ENCODE measurements at regions not wholly inside any gene's neighbourhood (a gene's known extent, or its start where the extent isn't known, plus 50 kb on each side); places are given as distances from the start of the nearest gene placed in this dataset.

- no peak overlapping the region for H2AFZ ChIP-seq
- no peak overlapping the region for H3K27ac ChIP-seq
- H3K4me1 ChIP-seq (ENCODE audit: insufficient read depth), result peaks cover 31% of the 10 kb centered on the region
- no peak overlapping the region for H3K4me3 ChIP-seq
- H3K27me3 ChIP-seq, result no peaks in the 10 kb centered on the region
- H3K79me2 ChIP-seq, result no peaks in the 10 kb centered on the region
- WGBS (ENCODE audit: low lambda C conversion rate, missing lambda C conversion rate), result 62% methylated on average over 7 of the region's 7 CpGs
- no peaks in the 10 kb centered on the region for H4K20me1 ChIP-seq (ENCODE audit: insufficient read depth, poor library complexity, severe bottlenecking)
- H3K9me2 ChIP-seq (replicated peaks; ENCODE audit: insufficient read depth), result no peaks in the 10 kb centered on the region
- TF ChIP-seq EZH2 (IDR thresholded peaks at IDR 0.05; ENCODE audit: borderline replicate concordance), result no peak
- no peak for TF ChIP-seq EZH2phosphoT487 (IDR thresholded peaks at IDR 0.05; ENCODE audit: low read depth, severe bottlenecking, unreplicated experiment)
- no peak for TF ChIP-seq CTCF (IDR thresholded peaks at IDR 0.05; ENCODE audit: poor library complexity)
- no peaks in the 10 kb centered on the region for H3K36me3 ChIP-seq (replicated peaks; ENCODE audit: insufficient read depth, low read depth)
- no peak overlapping the region for H3K4me2 ChIP-seq
- no peaks in the 10 kb centered on the region for H3K9me3 ChIP-seq (ENCODE audit: low read depth)
- DNase-seq (ENCODE audit: low spot score), result no peak
Measured at GRCh38 chr2:42916324-42916723, 123.9 kb upstream of the HAAO start.

DNA sequence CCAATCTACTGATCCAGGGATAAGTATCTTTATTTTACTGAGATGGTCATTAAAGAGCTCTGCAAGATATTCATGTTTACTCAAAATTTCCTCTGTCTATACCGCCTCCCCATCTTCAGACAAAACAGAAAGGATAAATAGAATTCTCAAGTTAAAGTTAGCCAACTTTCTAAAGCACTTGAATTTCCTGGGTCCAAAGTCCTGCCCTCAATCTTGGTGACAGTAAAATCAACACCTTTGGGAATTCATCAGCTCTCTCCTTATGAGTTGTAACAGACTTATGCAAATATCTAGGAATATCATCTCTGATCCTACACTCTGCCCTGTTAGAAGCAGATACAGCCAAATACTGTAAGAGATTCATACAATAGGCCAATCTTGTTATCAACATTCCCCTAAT lies 122.5 kb upstream of the HAAO start:
- Histone ChIP-seq H3K27me3 (no peaks in the 10 kb centered on the region), H3K9me3 (ENCODE audit: low read depth) (no peaks in the 10 kb centered on the region), H2AFZ (no peak overlapping the region), H3K4me1 (ENCODE audit: insufficient read depth) (peaks cover 31% of the 10 kb centered on the region), H3K79me2 (no peaks in the 10 kb centered on the region), H3K9me2 (replicated peaks; ENCODE audit: insufficient read depth) (no peaks in the 10 kb centered on the region), H3K4me3 (no peak overlapping the region), H3K27ac (peak overlapping the region; percentile 50), H4K20me1 (ENCODE audit: insufficient read depth, poor library complexity, severe bottlenecking) (no peaks in the 10 kb centered on the region), H3K36me3 (replicated peaks; ENCODE audit: insufficient read depth, low read depth) (no peaks in the 10 kb centered on the region), H3K4me2 (no peak overlapping the region)
- WGBS (ENCODE audit: low lambda C conversion rate, missing lambda C conversion rate), result 23% methylated on average over 1 of the region's 1 CpG
- DNase-seq (ENCODE audit: low spot score), result no peak
- TF ChIP-seq EZH2 (IDR thresholded peaks at IDR 0.05; ENCODE audit: borderline replicate concordance) (no peak), EZH2phosphoT487 (IDR thresholded peaks at IDR 0.05; ENCODE audit: low read depth, severe bottlenecking, unreplicated experiment) (no peak), CTCF (IDR thresholded peaks at IDR 0.05; ENCODE audit: poor library complexity) (no peak)

DNA sequence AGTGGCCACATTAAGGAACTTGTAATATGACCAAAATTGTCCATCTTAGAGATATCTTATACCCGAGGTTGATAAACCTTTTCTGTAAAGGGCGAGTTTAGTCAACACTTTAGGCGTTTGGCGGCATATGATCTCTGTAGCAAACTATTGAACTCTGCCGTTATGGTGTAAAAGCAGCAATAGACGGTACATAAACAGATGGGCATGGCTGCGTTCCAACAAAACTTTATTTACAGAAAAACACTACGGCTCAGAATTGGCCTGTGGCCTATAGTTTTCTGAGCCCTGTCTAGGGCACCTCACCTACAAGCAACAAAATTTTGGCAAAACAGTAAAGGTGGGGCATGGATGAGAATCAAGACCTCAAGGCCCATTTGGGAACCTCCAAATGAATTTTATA lies 121.9 kb upstream of the HAAO start:
- TF ChIP-seq EZH2 (IDR thresholded peaks at IDR 0.05; ENCODE audit: borderline replicate concordance) (no peak), EZH2phosphoT487 (IDR thresholded peaks at IDR 0.05; ENCODE audit: low read depth, severe bottlenecking, unreplicated experiment) (no peak), CTCF (IDR thresholded peaks at IDR 0.05; ENCODE audit: poor library complexity) (no peak)
- Histone ChIP-seq H3K9me2 (replicated peaks; ENCODE audit: insufficient read depth) (no peaks in the 10 kb centered on the region), H3K4me3 (no peak overlapping the region), H3K4me1 (ENCODE audit: insufficient read depth) (peaks cover 28% of the 10 kb centered on the region), H3K9me3 (ENCODE audit: low read depth) (no peaks in the 10 kb centered on the region), H3K27me3 (no peaks in the 10 kb centered on the region), H3K79me2 (no peaks in the 10 kb centered on the region), H4K20me1 (ENCODE audit: insufficient read depth, poor library complexity, severe bottlenecking) (no peaks in the 10 kb centered on the region), H3K36me3 (replicated peaks; ENCODE audit: insufficient read depth, low read depth) (no peaks in the 10 kb centered on the region), H3K27ac (peak overlapping the region; percentile 50), H2AFZ (no peak overlapping the region), H3K4me2 (no peak overlapping the region)
- DNase-seq (ENCODE audit: low spot score), result no peak
- WGBS (ENCODE audit: low lambda C conversion rate, missing lambda C conversion rate), result 72% methylated on average over 8 of the region's 8 CpGs
